H9 (cell line): ENCODE measurements at regions not wholly inside any gene's neighbourhood (a gene's known extent, or its start where the extent isn't known, plus 50 kb on each side); places are given as distances from the start of the nearest gene placed in this dataset.

Experiments
- DNase-seq: peaks from one replicate; pipeline ENCODE4 v3.0.0-alpha.2; 2017
- H2AFZ ChIP-seq: one replicate; pipeline ENCODE4 v1.6.1; 2013; ENCODE audit warnings: mild to moderate bottlenecking, low read length, control low read depth, moderate library complexity
- H2AK5ac ChIP-seq: 2 replicates; pipeline ENCODE4 v1.6.1; 2013; ENCODE audit warnings: low read length, control low read depth, mixed read lengths; ENCODE audit not compliant: insufficient read length
- H2BK120ac ChIP-seq: one replicate; pipeline ENCODE4 v1.6.1; 2013; ENCODE audit warnings: low read depth, mild to moderate bottlenecking, low read length, control low read depth, inconsistent platforms; ENCODE audit not compliant: poor library complexity, severe bottlenecking
- H2BK12ac ChIP-seq: 2 replicates; pipeline ENCODE4 v1.6.1; 2013; ENCODE audit warnings: low read length, control low read depth, mixed read lengths, low read depth; ENCODE audit not compliant: insufficient read length
- H2BK15ac ChIP-seq: 2 replicates; pipeline ENCODE4 v1.6.1; 2013; ENCODE audit warnings: low read depth, low read length, control low read depth
- H2BK20ac ChIP-seq: one replicate; pipeline ENCODE4 v1.6.1; 2013; ENCODE audit warnings: low read depth, mild to moderate bottlenecking, low read length, control low read depth, inconsistent platforms; ENCODE audit not compliant: poor library complexity, severe bottlenecking
- H2BK5ac ChIP-seq: 2 replicates; pipeline ENCODE4 v1.6.1; 2013; ENCODE audit warnings: low read length, control low read depth, mixed read lengths; ENCODE audit not compliant: insufficient read length
- H3K14ac ChIP-seq: 2 replicates; pipeline ENCODE4 v1.6.1; 2013; ENCODE audit warnings: low read length, control low read depth; ENCODE audit not compliant: insufficient read depth
- H3K18ac ChIP-seq: 2 replicates; pipeline ENCODE4 v1.6.1; 2013; ENCODE audit warnings: low read depth, mild to moderate bottlenecking, mixed read lengths, low read length, control low read depth; ENCODE audit not compliant: insufficient read length
- H3K23ac ChIP-seq: 2 replicates; pipeline ENCODE4 v1.6.1; 2013; ENCODE audit warnings: low read length, control low read depth, mixed read lengths, low read depth; ENCODE audit not compliant: insufficient read length
- H3K23me2 ChIP-seq: 2 replicates; pipeline ENCODE4 v1.6.1; 2013; ENCODE audit warnings: low read depth, mild to moderate bottlenecking, mixed read lengths, low read length, control low read depth; ENCODE audit not compliant: insufficient read length, poor library complexity, severe bottlenecking
- H3K27ac ChIP-seq: 2 replicates; pipeline ENCODE4 v1.5.1; 2013; ENCODE audit warnings: low read length, control low read depth, mixed read lengths, low read depth; ENCODE audit not compliant: insufficient read length
- H3K27me3 ChIP-seq: 2 replicates; pipeline ENCODE4 v1.6.1; 2013; ENCODE audit warnings: low read length, control low read depth, inconsistent platforms; ENCODE audit not compliant: insufficient read depth
- H3K4ac ChIP-seq: 2 replicates; pipeline ENCODE4 v1.6.1; 2013; ENCODE audit warnings: low read depth, mild to moderate bottlenecking, control low read depth, inconsistent platforms, low read length, moderate library complexity
- H3K4me1 ChIP-seq: 2 replicates; pipeline ENCODE4 v1.6.1; 2013; ENCODE audit warnings: low read length, control low read depth, inconsistent platforms; ENCODE audit not compliant: insufficient read depth
- H3K4me2 ChIP-seq: 2 replicates; pipeline ENCODE4 v1.6.1; 2013; ENCODE audit warnings: low read length, control low read depth, mixed read lengths; ENCODE audit not compliant: insufficient read length, insufficient read depth
- H3K56ac ChIP-seq: 2 replicates; pipeline ENCODE4 v1.6.1; 2013; ENCODE audit warnings: low read depth, mild to moderate bottlenecking, mixed read lengths, low read length, control low read depth; ENCODE audit not compliant: insufficient read length
- H3K79me1 ChIP-seq: 2 replicates; pipeline ENCODE4 v1.6.1; 2013; ENCODE audit warnings: low read depth, mild to moderate bottlenecking, moderate library complexity, low read length, control low read depth, inconsistent platforms; ENCODE audit not compliant: insufficient read depth, poor library complexity, severe bottlenecking
- H3K79me2 ChIP-seq: 2 replicates; pipeline ENCODE4 v1.6.1; 2013; ENCODE audit warnings: low read length, control low read depth, inconsistent platforms; ENCODE audit not compliant: insufficient read depth
- H3K9ac ChIP-seq: 2 replicates; pipeline ENCODE4 v1.6.1; 2013; ENCODE audit warnings: low read length, control low read depth, mixed read lengths; ENCODE audit not compliant: insufficient read length; ENCODE audit errors: extremely low read depth
- H3K9me3 ChIP-seq: one replicate; pipeline ENCODE4 v1.6.1; 2013; ENCODE audit warnings: low read depth, low read length, inconsistent platforms; ENCODE audit not compliant: control insufficient read depth
- H3T11ph ChIP-seq: one replicate; pipeline ENCODE4 v1.6.1; 2013; ENCODE audit warnings: mild to moderate bottlenecking, low read length, control low read depth, inconsistent platforms
- H4K20me1 ChIP-seq: one replicate; pipeline ENCODE4 v1.6.1; 2013; ENCODE audit not compliant: control insufficient read depth, insufficient read length, insufficient read depth
- H4K5ac ChIP-seq: 2 replicates; pipeline ENCODE4 v1.6.1; 2013; ENCODE audit warnings: low read depth, mild to moderate bottlenecking, mixed read lengths, low read length, control low read depth; ENCODE audit not compliant: insufficient read length
- H4K8ac ChIP-seq: replicated peaks from 2 replicates; pipeline ENCODE4 v1.6.1; 2013; ENCODE audit warnings: low read length, control low read depth, mixed read lengths, low read depth; ENCODE audit not compliant: insufficient read length
- H4K91ac ChIP-seq: 2 replicates; pipeline ENCODE4 v1.6.1; 2013; ENCODE audit warnings: low read depth, mild to moderate bottlenecking, moderate library complexity, mixed read lengths, low read length, control low read depth; ENCODE audit not compliant: insufficient read length
- H3K27ac Mint-ChIP-seq, 3 experiments: 2 replicates in 2 of 3; 3 replicates in 1 of 3; pipeline ENCODE4 v1.8.0; 2020 to 2021; ENCODE audit warnings: mixed read lengths in 3 of 3, mild to moderate bottlenecking in 1 of 3, moderate library complexity in 1 of 3
- H3K27me3 Mint-ChIP-seq: 2 replicates; pipeline ENCODE4 v1.8.0; 2021; ENCODE audit warnings: low read depth, mild to moderate bottlenecking, moderate library complexity, mixed read lengths
- H3K36me3 Mint-ChIP-seq, 3 experiments: 2 replicates in 2 of 3; 3 replicates in 1 of 3; pipeline ENCODE4 v1.8.0; 2020 to 2021; ENCODE audit warnings: low read depth in 3 of 3, mixed read lengths in 3 of 3; ENCODE audit not compliant: insufficient read depth in 1 of 3
- H3K4me1 Mint-ChIP-seq, 2 experiments: 2 replicates each; pipeline ENCODE4 v1.8.0; 2020; ENCODE audit warnings: mixed read lengths in 2 of 2
- H3K4me3 Mint-ChIP-seq, 2 experiments: 2 replicates in 1 of 2; 3 replicates in 1 of 2; pipeline ENCODE4 v1.8.0; 2020 to 2021; ENCODE audit warnings: mild to moderate bottlenecking in 2 of 2, mixed read lengths in 2 of 2, moderate library complexity in 1 of 2
- H3K9me3 Mint-ChIP-seq, 2 experiments: 2 replicates in 1 of 2; 3 replicates in 1 of 2; pipeline ENCODE4 v1.8.0; 2020; ENCODE audit warnings: mild to moderate bottlenecking in 2 of 2, mixed read lengths in 2 of 2, moderate library complexity in 1 of 2
- WGBS: extraction: QIAGEN DNeasy Blood & Tissue Kit; methylation state at CpG from one replicate; pipeline ENCODE4 v1.1.7; 2013; ENCODE audit warnings: missing lambda C conversion rate, low lambda C conversion rate, mixed read lengths; ENCODE audit not compliant: insufficient read length; ENCODE audit errors: extremely low coverage; 5-methylcytosine and 5-hydroxymethylcytosine counted together
- TF ChIP-seq, protein P1 (sequence below): fragments of 200-600 bp; sonication (generic); conservative IDR thresholded peaks from 3 replicates; pipeline ENCODE4 v1.8.0; 2021; ENCODE audit warnings: antibody characterized with exemption, mild to moderate bottlenecking

DNA sequence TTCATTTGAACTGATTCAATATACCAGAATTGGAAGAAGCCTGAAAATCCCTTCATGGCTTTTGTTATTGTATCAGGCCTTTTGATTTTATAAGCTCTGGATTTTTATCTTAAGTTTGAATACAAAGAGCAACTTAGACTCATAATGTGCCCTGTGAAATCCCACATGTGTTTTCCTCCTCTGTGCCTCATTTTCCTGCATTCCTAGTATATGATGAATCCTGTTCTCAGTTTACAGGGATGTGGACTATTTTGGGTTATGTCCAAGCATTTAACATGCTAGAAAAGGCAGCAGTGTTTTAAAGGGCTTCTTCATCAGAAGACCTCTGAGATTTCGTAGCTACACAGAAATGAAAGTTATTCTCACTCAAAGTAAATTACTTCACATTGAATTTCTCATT, 455.0 kb downstream of the RFPL4B start:
- no peaks in the 10 kb centered on the region for H3K23me2 ChIP-seq
- WGBS = no CpG with 5 or more reads among the region's 1 CpG
- no peak overlapping the region for H4K8ac ChIP-seq
- no peak overlapping the region for H3K14ac ChIP-seq
- H3K18ac ChIP-seq = no peak overlapping the region
- H2BK20ac ChIP-seq = no peak overlapping the region
- no peaks in the 10 kb centered on the region for H3K79me2 ChIP-seq
- no peak overlapping the region for H3K56ac ChIP-seq
- H2BK120ac ChIP-seq = no peak overlapping the region
- Mint-ChIP-seq H3K9me3 (peaks cover 0 to 3% of the 10 kb centered on the region in 2 experiments; a peak in 2 of 5 replicates), H3K27ac (no peak overlapping the region), H3K27me3 (peaks cover 8% of the 10 kb centered on the region), H3K4me1 (peaks cover 0 to 5% of the 10 kb centered on the region in 2 experiments; a peak in 2 of 4 replicates), H3K36me3 (0 out of 7 replicates have a peak, but pooled peaks cover 0 to 7% (median 0%) of the 10 kb centered on the region in 3 experiments), H3K4me3 (no peak overlapping the region)
- no peak for DNase-seq
- H3K79me1 ChIP-seq = no peaks in the 10 kb centered on the region
- no peak overlapping the region for H3K9ac ChIP-seq
- H4K20me1 ChIP-seq = no peaks in the 10 kb centered on the region
- no peak overlapping the region for H2BK15ac ChIP-seq
- H3K4me1 ChIP-seq = no peaks in the 10 kb centered on the region
- no peak overlapping the region for H4K91ac ChIP-seq
- H3K4ac ChIP-seq = no peak overlapping the region
- no peaks in the 10 kb centered on the region for H3K9me3 ChIP-seq
- H3K23ac ChIP-seq = no peak overlapping the region
- no peak overlapping the region for H3K4me2 ChIP-seq
- H3K27ac ChIP-seq = no peak overlapping the region
- no peak overlapping the region for H4K5ac ChIP-seq
- no peak overlapping the region for H2AFZ ChIP-seq
- H3T11ph ChIP-seq = no peak overlapping the region
- H2AK5ac ChIP-seq = no peak overlapping the region
- TF ChIP-seq, protein P1, sequence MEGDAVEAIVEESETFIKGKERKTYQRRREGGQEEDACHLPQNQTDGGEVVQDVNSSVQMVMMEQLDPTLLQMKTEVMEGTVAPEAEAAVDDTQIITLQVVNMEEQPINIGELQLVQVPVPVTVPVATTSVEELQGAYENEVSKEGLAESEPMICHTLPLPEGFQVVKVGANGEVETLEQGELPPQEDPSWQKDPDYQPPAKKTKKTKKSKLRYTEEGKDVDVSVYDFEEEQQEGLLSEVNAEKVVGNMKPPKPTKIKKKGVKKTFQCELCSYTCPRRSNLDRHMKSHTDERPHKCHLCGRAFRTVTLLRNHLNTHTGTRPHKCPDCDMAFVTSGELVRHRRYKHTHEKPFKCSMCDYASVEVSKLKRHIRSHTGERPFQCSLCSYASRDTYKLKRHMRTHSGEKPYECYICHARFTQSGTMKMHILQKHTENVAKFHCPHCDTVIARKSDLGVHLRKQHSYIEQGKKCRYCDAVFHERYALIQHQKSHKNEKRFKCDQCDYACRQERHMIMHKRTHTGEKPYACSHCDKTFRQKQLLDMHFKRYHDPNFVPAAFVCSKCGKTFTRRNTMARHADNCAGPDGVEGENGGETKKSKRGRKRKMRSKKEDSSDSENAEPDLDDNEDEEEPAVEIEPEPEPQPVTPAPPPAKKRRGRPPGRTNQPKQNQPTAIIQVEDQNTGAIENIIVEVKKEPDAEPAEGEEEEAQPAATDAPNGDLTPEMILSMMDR = no peak
- no peaks in the 10 kb centered on the region for H3K27me3 ChIP-seq
- H2BK12ac ChIP-seq = no peak overlapping the region
- H2BK5ac ChIP-seq = no peak overlapping the region
